NCI-H345 treated with DMSO at 0.1 percent for 48 hours (cell line): ENCODE measurements at regions not wholly inside any gene's neighbourhood (a gene's known extent, or its start where the extent isn't known, plus 50 kb on each side); places are given as distances from the start of the nearest gene placed in this dataset.

Experiments used
- DNase-seq: peaks from one replicate; lab custom pipeline; 2025; ENCODE audit not compliant: unreplicated experiment; lab: John Stamatoyannopoulos, UW

DNA sequence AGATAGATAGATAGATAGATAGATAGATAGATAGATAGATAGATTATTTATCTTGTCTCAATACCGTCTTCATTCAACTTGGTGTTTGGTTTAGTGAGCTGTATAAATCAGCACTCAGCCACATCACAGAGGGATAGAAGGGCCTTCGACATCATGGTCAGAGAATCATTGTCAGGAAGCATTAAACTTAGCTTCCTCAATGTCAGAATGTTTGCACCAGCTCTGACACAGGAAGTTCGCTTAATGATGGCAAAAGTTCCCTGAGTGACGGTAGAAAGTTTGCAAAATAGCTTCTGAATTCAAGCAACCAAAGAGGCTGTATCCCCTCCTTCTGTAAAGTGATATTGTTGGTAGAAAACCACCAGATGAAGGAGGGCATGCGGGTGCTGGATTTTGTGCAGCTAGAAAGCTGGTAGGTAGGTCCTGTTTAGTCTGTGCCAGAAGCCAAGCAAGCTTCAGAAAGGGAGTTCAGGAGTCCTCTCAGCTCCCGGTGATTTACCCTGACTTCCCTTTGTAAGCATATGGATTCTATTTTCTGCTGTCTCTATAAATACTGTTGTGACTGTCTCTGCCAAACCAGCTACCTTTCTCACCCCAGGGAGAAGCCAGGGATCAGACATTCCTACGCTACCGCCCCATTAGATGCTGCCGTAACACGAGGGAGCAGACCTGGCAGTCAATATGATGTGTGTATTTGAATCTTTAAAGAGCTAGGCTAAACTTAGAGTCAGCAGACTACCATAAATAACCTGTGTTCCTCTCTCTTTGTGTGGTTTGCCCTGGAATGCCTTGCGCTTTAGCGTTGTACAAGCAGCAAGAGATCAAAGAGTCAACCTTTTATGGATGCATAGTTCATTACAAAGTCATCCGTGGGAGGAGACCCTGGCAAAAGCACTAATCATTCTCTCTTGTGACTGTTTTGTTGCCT lies 200.5 kb upstream of the KIAA1217 start:
- no peak for DNase-seq

DNA sequence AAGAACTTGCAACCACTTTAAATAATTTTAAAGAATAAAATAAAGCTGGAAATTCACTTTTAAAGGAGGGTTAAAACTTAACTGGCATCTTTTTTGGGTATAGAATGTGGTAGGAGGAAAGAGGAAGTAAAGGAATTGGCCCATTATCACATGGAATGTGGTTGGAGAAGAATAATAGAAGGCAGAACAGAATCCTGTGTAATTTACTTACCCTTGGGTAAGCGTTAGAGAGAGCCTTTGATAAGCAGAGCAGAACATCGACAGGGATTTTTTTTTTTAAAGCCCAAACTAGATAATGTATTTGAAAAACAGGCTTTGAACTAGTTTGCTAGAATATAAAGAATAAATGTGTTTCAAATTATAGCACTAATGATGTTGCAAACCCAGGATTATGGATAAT lies 199.8 kb upstream of the KIAA1217 start:
- DNase-seq: no peak

DNA sequence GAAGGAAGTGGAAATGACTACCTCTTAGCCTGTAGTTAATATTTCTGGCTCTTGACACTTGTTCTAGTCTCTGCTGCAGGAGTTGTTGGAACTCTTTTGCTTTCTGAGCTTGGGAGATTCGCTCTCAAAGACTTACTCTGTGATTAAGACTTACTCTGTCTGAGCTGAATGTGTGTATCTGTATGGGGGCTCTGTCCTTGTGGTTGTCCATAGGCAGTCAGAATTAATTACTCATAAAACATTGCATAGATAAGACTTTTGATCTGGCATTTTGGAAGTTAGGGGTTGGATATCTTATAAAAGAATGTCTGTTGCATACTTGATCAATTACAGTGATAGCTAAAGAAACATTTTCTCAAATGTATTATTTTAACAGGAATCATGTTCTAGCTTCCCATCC lies 199.2 kb upstream of the KIAA1217 start:
- no peak for DNase-seq

DNA sequence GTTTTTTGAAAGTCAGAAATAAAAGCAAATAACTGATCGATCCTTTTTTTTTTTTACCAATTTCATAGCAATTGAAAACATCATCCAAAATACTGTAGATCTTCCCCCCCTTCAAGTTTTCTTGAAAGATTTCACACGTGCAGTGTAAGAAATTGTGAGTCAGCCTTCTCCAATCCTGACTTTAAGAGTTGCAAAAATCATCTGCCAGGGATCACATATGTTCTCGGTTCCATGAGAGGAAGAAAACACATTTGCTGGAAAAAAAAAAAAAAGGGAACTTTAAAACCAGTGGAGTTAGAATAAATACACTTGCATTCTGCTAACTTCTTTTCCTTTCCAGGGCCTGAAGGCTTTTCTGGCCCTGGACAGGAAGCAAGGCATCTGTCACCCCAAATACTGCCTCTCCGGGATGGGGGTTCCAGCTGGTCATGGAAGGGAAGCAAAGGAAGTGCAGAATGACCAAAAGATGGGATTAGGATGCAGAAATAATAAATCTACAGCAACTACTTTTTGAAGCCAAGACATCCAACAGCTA lies 198.4 kb upstream of the KIAA1217 start:
- DNase-seq: no peak

DNA sequence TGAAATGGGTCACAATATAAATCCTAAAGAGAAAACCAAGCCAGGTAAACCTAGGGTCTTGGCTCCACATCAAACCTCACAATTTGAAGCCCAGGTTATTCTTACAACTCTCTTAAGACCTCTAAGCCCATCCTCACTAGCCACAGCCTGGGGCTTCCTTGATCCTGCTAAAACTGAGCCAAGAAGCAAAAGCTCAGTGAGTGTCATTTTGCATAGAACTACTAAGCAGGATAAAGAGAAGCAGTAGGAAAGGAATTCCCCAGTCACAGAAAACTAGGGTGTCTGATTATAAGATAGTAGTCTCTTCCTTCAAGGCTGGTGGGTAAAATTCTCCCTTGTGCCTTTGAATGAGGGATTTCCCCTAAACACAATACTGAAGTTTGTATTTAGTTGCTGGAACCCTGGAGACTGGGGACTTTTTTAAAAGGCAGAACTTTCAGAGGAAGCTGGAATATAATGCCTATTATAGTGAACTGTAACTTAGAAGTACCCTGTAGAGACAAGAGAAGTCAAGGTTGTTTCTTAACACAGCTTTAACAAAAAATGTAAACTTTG lies 196.6 kb upstream of the KIAA1217 start:
- DNase-seq: no peak

DNA sequence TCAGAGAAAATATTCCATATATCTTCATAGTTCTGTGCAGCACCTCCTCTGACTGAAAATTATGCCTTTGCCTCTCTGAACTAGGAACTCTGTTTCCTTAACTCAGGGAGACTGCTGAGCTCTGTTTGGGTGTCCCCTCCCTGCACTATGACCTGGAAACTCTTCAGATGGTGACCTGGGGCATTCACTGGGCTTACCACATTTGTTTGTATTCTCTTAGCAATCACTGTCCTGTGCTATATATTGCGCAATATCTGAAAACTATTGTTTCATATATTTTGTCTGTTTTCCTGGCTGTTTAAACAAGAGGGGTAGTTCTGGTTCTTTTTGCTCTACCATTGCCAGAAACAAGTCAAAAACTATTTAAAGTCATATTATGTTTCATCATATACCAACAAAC lies 181.8 kb upstream of the KIAA1217 start:
- DNase-seq: no peak

DNA sequence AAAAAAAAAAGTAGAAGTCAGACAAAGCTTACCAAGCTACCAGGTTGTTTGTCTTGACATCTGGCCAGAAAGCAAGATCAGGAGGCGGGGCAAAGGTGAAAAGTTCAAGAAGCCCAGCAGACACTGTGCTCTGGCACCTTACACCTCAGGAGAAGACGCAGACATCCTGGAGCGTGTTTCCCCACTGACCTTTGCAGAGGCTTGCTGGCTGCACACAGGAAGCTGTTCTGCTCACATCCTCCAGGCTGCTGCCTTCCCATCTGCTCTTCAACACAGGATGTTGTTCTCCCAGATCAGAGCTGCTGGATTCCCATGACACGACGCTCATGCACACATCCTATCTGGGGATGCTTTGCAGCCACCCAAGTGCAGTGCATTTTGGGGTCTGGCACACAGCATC lies 174.4 kb upstream of the KIAA1217 start:
- DNase-seq: no peak

DNA sequence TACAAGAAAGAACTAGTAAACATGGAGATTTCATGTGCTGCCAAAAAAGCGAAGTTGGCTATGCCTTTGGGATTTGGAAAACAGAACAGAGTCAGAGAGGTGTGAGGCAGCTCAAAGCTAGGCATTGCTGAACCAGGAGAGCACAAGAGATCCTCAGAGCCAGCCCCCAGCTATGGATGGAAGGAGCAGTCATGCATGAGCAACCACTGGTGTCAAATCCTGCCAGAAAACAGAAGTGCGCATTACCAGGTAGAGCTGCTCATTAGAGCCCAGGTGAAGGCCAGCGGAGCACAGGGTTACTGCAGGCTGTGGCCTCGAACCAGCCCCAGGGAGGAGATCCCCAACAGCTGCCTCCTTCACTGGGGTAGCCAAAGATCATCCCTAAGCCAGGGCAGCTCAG lies 173.2 kb upstream of the KIAA1217 start:
- DNase-seq: no peak

DNA sequence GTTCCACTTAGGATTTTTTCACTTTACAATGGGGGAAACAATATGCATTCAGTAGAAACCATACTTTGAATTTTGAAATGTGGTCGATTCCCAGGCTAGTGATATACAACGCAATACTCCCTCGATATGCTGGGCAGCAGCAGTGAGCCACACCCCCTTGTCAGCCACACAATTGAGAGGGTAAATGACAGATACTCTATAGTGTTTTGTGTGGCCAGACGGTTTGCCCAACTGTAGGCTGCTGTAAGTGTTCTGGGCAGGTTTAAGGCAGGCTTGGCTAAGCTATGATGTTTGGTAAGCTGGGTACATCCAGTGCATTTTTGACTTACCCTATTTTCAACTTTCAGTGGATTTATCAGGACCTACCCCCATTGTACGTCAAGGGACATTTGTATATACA lies 169.6 kb upstream of the KIAA1217 start:
- no peak for DNase-seq

DNA sequence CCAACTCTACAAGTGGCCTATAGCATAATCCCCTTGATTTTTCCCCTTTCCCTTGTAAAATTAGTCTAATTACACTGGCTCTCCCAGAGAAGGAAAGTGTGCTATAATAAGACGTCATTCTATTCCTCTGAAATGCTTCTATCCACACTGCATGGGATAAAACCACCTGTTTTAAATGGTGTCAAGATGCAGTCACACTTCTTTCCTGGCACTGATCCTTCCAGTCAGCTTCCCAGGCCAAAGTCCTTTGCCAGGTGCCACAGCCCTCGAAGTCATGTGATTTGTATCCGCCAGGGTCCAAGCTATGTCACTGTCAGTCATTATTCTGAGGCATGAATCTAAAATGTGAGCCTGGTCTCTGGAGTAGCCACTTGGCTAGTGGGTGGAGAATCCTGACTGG lies 169.0 kb upstream of the KIAA1217 start:
- no peak for DNase-seq

DNA sequence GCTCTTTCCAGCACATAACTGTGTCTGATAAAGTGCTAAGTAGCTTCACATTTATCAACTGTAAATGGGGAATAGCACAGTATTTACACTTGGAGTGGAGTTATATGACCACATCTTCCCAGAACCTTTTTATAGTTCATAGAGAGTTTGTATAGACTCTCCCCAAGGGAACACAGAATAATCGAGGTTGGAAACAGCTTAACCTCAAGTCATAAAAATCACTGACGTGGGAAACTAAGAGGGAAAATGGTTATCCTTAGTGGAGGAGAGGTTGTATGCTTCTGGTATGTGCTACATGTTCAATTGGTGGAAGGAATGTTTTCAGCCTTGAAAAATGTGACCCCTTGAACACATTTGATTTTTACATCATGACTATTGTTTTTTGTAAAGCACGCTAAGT lies 167.9 kb upstream of the KIAA1217 start:
- no peak for DNase-seq

DNA sequence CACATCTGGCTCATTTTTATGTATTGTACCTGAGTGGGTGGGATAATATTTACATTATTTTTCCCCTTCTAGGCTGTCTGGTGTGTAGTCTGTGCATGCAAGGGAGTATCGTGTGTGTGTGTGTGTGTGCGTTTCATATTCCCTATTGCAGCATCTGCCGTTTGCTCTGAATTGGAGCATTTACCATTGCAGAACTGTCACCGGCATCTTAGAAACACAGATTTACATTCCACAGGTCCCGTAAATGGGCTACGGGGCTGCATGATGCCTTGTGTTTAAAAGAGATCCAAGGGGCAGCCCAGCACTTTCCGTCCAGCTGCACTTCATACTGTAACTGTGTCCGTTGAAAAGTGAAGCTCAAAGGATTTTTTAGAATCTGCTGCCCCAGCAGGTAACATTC lies 167.1 kb upstream of the KIAA1217 start:
- DNase-seq: no peak

DNA sequence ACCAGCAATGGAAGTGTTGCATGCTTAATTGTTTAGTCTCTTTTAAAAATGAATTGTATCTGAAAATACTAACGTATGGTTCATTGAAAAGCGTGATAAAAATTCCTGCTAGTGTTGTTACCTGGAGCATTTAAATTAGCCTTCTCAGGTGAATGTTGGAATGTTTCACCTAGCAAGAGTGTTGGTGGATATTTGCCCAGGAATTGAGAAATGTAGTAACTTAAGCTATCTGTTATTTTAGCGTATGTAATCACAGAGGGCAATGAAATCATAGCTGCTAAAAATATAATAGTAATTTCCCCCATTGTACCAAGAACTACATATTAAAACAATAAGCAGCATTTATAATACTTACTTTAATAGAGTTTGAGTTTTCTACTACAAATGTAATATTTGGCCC lies 166.1 kb upstream of the KIAA1217 start:
- DNase-seq: no peak

DNA sequence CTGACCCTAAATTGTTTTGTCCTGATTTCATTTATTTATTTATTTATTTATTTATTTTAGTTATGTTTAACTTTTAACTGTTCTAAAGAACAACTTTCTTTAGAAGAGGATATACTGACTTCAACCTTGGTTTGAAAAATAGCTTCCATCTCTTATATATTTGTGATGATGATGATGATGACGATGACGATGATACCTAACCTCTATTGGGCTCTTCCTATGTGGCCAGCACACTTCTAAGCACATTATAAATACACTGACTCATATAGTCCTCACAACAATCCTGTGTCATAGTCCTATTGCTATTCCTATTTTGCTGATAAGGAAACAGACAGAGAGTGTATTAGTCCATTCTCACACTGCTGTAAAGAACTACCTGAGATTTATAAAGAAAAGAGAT lies 162.9 kb upstream of the KIAA1217 start:
- no peak for DNase-seq

DNA sequence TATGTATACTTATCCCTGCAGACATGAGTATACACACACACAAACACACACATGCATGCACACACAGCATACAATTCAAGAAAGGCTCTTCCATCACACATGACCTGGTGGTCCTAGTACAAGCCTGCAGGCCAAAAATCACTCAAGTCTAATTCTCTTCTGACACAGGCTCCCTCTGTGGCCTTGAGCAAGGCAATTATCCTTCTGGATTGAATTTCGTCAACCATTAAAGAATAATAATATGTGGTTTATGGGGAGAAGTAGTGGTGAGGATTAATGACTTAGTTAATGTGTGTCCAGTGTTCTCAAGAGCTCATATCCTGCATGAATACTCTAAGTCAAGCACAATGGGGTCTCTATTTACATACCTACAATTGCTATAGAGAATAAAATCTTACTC lies 161.8 kb upstream of the KIAA1217 start:
- no peak for DNase-seq

DNA sequence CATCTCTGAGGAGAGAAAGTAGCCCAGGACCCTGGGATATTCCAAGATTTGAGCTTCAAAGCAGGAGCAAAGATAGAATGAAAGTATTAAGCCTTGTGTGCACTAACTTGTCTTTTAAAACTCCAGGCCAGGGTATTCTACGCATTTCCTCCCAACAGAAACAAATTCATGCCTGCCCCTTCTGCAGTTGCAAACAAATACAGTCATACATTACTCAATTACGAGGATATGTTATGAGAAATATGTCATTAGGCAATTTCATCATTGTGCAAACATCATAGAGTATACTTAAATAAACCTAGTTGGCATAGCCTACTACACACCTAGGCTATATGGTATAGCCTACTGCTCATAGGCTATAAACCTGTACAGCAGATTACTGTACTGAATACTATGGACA lies 154.5 kb upstream of the KIAA1217 start:
- no peak for DNase-seq

DNA sequence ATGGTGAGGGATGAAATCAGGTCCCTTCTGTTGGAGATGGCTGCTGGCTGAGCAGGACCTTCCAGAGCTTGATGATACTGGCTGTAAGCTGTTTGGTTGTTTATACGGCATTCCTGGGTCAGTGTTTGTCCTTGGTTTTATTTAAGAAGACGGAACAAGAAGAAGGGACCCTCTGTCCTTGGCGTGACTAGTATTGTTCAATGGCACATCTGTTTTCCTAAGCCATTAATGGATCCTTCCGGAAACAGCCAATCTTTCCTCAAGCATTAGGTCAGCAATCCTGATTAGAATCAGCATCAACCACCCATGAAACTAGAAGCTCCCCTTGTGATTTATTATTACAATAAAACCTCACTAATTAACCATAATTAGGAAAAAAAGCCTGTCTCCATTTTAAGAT lies 128.7 kb upstream of the KIAA1217 start:
- DNase-seq: no peak

DNA sequence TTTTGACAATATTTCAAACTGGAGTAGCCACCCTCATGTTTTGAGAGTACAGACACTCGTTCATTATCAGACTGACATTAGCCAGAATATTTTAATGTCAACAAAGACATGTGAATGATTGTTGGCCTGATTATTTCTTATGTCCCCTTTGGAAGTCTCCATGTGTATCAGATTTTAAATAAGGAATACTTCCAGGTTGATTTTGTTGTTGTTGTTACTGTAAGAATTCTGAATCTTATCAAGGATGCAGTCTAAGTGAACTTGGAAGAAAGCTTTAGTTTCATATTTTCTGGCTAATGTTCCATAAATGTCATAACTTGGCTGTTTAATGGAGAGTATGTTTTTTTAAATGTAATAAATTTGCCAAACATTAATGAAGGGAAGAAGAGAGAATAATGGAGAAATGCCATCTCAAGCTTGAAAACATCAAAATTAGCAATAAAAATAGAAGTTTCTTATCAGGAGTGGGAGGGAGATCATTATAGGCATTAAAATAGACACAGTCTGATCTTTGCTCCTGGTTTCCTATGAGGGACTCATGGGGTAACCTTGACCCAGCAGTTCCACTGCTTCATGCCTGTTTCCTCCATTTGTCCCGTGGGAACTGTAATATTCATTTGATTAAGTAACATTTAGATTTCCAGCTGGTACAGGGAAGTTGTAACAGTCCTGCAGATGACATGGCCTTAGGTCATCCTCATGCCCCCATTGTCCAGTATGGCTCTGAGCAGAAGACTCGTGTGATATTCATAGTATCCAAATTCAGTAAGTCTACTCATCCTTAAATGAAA lies 122.4 kb upstream of the KIAA1217 start:
- DNase-seq: no peak

DNA sequence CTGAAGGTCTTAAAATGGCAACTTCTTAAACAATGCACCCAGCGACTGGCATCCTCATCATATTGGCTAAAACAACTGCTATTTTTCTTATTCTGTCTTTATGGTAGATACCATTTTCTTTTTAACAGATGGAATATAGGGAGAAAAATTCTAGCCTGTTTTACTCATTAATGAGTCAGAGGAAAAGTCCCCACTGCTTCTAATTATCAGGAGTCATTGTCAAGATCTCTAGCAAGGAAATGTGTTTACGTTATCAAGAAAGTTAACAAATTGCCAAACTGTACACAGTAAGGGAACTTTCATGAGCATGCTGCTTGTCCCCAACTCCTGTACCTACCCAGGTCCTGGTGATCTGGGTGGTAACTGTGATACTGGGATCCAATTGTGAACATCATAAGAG lies 117.7 kb upstream of the KIAA1217 start:
- no peak for DNase-seq

DNA sequence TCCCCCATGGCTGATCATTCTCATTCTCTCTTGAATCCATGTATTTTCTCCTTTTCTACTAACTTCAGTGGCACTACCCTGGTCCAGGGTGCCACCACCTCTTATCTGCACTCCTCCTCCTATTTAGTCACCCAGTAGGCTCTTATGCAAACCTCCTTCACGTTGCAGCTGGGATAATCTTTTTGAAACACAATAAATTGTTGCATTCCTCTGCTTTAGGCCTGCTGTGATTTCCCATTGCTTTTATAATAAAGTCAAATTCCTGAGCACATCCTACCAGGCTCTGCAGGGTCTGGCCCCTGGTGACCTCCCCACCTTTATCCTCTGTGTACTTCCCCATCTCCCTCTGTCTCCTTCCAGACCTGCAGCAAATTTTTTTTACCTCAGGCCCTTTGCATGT lies 112.7 kb upstream of the KIAA1217 start:
- DNase-seq: no peak

DNA sequence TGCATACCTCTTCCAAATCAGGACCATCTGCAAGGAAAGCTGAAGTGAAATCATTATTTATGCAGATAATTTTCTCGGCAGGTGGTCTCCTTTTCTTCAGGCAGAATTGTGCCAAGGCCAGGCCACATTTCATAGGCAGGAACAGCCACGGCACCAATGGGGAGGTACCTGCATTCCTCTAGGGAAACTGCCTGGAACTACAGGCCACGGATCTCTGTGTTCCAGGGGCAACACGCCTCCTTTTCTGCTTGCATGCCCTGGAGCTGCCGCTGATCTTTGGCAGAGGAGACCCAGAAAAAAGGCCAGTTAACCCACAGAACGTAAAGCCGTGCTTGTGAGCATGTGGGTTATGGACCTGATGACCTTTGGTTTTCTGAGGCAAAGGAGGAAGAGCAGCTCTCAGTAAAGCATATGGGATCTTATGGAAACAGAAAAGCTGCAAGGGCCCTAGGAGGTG lies 111.2 kb upstream of the KIAA1217 start:
- no peak for DNase-seq

DNA sequence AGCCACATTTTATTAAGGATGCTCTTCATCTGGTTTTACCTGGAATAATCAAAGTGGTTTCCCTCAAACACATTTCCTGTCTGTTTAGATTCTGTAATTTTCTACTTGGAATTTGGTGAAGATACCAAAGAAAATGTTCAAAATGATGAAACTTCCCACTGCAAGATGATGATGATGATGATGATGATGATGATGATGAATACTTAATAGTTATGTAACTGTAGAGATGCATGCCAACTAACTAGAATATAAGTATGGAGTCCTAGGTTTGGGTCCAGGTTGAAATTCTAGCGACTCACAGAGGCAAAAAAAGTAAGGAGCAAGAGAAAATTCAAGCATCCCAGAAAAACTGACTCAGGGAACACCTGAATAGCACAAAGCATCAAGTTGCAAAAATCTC lies 104.0 kb upstream of the KIAA1217 start:
- DNase-seq: no peak
